WI38 (cell line): ENCODE measurements at regions not wholly inside any gene's neighbourhood (a gene's known extent, or its start where the extent isn't known, plus 50 kb on each side); places are given as distances from the start of the nearest gene placed in this dataset.

ENCODE experiments used
- H3K4me3 ChIP-seq: 2 replicates; pipeline ENCODE4 v1.5.1; 2011; ENCODE audit warnings: low read depth, mild to moderate bottlenecking, control low read depth, low read length
- TF ChIP-seq, protein P1 (sequence below): IDR thresholded peaks from 2 replicates; pipeline ENCODE4 v1.5.1; 2012; ENCODE audit warnings: low read depth, mild to moderate bottlenecking, control low read depth, low read length

- H3K4me3 ChIP-seq: no peak overlapping the region
- TF ChIP-seq, protein P1, sequence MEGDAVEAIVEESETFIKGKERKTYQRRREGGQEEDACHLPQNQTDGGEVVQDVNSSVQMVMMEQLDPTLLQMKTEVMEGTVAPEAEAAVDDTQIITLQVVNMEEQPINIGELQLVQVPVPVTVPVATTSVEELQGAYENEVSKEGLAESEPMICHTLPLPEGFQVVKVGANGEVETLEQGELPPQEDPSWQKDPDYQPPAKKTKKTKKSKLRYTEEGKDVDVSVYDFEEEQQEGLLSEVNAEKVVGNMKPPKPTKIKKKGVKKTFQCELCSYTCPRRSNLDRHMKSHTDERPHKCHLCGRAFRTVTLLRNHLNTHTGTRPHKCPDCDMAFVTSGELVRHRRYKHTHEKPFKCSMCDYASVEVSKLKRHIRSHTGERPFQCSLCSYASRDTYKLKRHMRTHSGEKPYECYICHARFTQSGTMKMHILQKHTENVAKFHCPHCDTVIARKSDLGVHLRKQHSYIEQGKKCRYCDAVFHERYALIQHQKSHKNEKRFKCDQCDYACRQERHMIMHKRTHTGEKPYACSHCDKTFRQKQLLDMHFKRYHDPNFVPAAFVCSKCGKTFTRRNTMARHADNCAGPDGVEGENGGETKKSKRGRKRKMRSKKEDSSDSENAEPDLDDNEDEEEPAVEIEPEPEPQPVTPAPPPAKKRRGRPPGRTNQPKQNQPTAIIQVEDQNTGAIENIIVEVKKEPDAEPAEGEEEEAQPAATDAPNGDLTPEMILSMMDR: no peak
Observed at GRCh38 chr18:26711756-26712155, 153.8 kb downstream of the AQP4 start.

DNA sequence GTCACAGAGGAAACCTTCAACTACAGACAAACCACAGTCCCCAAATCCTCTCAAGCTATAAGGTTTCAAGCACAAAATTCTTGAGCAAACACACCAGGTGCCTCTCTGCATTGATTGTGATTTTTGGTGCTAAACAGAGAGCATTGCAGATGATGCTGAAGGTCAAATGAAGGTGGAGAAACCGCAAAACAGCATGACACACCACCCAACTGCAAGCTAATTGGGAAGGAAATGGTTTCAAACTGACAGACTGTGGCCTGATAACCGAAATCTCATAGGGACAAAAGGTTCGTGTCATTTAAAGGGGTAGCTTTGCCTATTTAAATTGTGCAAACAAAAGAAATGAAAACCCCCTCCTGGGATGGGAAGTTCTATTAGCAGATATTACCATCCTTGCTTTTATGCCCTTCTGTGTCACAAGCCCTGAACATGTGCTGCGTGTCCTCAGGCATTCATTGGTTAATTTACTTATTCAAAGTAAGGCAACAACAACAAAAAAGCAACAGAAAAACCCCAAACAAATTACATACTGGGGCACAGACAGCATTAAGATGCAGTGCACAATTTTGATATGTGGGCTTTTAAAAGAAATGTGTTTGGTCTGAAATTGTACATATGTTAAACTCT is 154.9 kb downstream of the AQP4 start:
- H3K4me3 ChIP-seq: no peak overlapping the region
- TF ChIP-seq, protein P1: no peak

DNA sequence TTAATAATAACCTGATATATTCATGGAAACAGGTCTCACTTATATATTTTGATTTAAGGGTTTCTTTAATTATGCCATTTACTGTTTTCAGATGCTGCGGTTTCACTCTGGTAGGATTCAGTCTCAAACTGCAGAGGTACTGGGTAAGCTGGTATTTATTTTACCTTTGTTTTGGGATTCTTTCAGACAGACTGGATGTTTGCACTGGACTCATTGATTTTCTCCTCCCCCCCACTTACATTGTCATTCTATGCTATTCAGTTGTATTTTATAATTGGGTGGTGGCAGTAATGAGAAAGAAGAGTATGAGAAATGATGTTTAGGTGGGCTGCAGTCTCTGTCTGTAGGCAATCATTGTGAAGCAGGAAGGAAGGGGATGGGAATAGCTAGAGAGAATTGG is 155.6 kb downstream of the AQP4 start:
- TF ChIP-seq, protein P1: no peak
- no peak overlapping the region for H3K4me3 ChIP-seq

GRCh38 chr18:26708806-26709716 is 156.4 kb downstream of the AQP4 start:
- TF ChIP-seq, protein P1: no peak
- H3K4me3 ChIP-seq: no peak overlapping the region

DNA sequence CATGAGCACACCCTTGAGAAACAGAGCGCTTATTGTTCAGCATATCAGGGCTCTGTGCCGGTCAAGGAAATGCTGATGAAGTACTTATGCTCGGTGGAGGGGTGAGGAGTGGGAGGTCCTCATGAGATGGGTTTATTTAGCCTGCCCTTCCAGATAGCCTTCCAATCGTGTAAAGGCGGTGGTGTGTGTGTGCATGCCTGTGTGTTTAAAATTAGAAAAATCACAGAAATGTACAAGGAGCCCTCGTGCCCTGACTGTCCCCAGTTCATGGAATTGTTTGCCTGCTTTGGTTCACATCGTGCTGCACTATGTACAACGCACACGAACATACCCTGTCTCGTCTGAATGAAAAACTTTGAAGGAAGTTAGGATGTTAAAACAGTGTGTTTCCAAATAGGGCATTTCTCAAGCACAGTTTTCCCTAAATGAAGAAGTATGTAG is 158.6 kb downstream of the AQP4 start:
- TF ChIP-seq, protein P1: no peak

GRCh38 chr18:26705757-26706156 is 157.4 kb upstream of the KCTD1 start:
- no peak overlapping the region for H3K4me3 ChIP-seq
- TF ChIP-seq, protein P1: no peak

More for the DNA sequence above, 158.6 kb downstream of the AQP4 start:
- no peak overlapping the region for H3K4me3 ChIP-seq

DNA sequence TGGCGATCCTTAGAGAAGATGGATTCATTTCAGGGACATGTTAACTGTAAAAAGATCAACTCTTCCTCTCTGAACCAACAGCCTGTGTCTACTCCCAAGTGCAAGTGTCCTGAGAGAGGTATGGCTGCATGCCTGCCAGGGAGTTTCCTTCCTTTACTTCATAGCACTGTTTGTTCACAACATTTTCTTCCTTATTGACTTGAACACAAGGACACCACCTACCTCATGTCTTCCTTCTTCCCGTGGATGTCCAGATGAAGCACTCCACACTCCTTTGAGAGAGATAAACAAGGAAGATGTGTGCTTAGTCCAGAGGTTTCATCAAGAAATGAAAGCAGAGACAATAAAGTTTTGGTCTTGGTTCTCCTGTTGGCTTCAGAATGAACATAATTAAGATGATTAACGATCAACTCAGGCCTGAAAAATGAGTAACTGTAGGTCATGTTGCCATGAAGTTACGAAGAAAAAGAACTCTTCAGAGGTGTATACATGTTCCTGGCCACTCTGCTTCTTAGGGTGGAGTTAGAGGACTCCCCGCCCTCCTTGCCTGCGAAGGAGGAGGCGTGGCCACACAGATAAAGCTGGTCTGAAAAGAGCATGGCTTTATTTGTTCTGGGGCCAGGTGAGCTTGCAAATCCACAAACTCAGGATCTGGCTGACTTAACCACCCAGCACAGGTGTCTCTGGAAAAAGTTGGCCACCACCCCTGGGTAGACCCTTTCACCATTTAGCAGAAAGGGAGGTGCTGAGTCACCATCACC is 155.0 kb upstream of the KCTD1 start:
- no peak overlapping the region for H3K4me3 ChIP-seq
- TF ChIP-seq, protein P1: no peak
